GM23338 (cell line): ENCODE measurements at regions not wholly inside any gene's neighbourhood (a gene's known extent, or its start where the extent isn't known, plus 50 kb on each side); places are given as distances from the start of the nearest gene placed in this dataset.
A peak's percentile ranks its signal among the peaks of the same experiment; 100 is the strongest.

Experiments
- ATAC-seq: fragments of 200-7000 bp; cut with Tn5 transposase; 3 replicates; pipeline ENCODE4 v1.9.1; 2020
- DNase-seq: peaks from one replicate; pipeline ENCODE4 v3.0.0-alpha.2; 2015; ENCODE audit warnings: low spot score
- H2AFZ ChIP-seq: fragments of 200-600 bp; sonication (generic); 2 replicates; pipeline ENCODE4 v1.8.0; 2016; ENCODE audit warnings: antibody characterized with exemption, mild to moderate bottlenecking, moderate library complexity
- H3F3A ChIP-seq: fragments of 200-600 bp; sonication (generic); replicated peaks from 2 replicates; pipeline ENCODE4 v1.8.0; 2017; ENCODE audit warnings: antibody characterized with exemption, mixed run types, low read depth
- H3K27ac ChIP-seq: fragments of 200-600 bp; sonication (generic); 2 replicates; pipeline ENCODE4 v1.6.1; 2016; ENCODE audit warnings: low read depth
- H3K27me3 ChIP-seq: fragments of 200-600 bp; sonication (generic); 2 replicates; pipeline ENCODE4 v1.8.0; 2016; ENCODE audit warnings: mild to moderate bottlenecking, mixed run types, moderate library complexity; ENCODE audit not compliant: insufficient read depth
- H3K36me3 ChIP-seq: fragments of 200-600 bp; sonication (generic); 2 replicates; pipeline ENCODE4 v1.8.0; 2016; ENCODE audit warnings: mild to moderate bottlenecking; ENCODE audit not compliant: insufficient read depth
- H3K4me1 ChIP-seq: fragments of 200-600 bp; sonication (generic); 2 replicates; pipeline ENCODE4 v1.8.0; 2016; ENCODE audit warnings: mild to moderate bottlenecking, moderate library complexity; ENCODE audit not compliant: insufficient read depth
- H3K4me2 ChIP-seq: fragments of 200-600 bp; sonication (generic); 2 replicates; pipeline ENCODE4 v1.7.1; 2017; ENCODE audit warnings: mixed run types
- H3K4me3 ChIP-seq: fragments of 200-600 bp; sonication (generic); 2 replicates; pipeline ENCODE4 v1.6.1; 2016; ENCODE audit warnings: mixed run types
- H3K79me2 ChIP-seq: fragments of 200-600 bp; sonication (generic); replicated peaks from 2 replicates; pipeline ENCODE4 v1.8.0; 2017; ENCODE audit warnings: mild to moderate bottlenecking; ENCODE audit not compliant: insufficient read depth
- H3K9me2 ChIP-seq: fragments of 200-600 bp; sonication (generic); 2 replicates; pipeline ENCODE4 v1.8.0; 2017; ENCODE audit not compliant: insufficient read depth
- H4K20me1 ChIP-seq: fragments of 200-600 bp; sonication (generic); replicated peaks from 2 replicates; pipeline ENCODE4 v1.8.0; 2017; ENCODE audit warnings: mild to moderate bottlenecking; ENCODE audit not compliant: insufficient read depth
- H3K27ac Mint-ChIP-seq: 2 replicates; pipeline ENCODE4 v1.8.0; 2020; ENCODE audit warnings: inconsistent platforms, mild to moderate bottlenecking, moderate library complexity, mixed read lengths
- H3K27me3 Mint-ChIP-seq: 3 replicates; pipeline ENCODE4 v1.8.0; 2022; ENCODE audit warnings: low read depth, mild to moderate bottlenecking, moderate library complexity, mixed read lengths, inconsistent platforms; ENCODE audit not compliant: insufficient read depth, poor library complexity
- H3K36me3 Mint-ChIP-seq: 3 replicates; pipeline ENCODE4 v1.8.0; 2021; ENCODE audit warnings: low read depth, mild to moderate bottlenecking, inconsistent platforms, moderate library complexity, mixed read lengths
- H3K4me1 Mint-ChIP-seq: 3 replicates; pipeline ENCODE4 v1.8.0; 2020; ENCODE audit warnings: mild to moderate bottlenecking, inconsistent platforms, mixed read lengths
- H3K4me3 Mint-ChIP-seq: 3 replicates; pipeline ENCODE4 v1.8.0; 2021; ENCODE audit warnings: moderate library complexity, mild to moderate bottlenecking, inconsistent platforms, mixed read lengths
- H3K9me3 Mint-ChIP-seq: 3 replicates; pipeline ENCODE4 v1.8.0; 2020; ENCODE audit warnings: moderate library complexity, mild to moderate bottlenecking, inconsistent platforms, mixed read lengths
- CREB1 ChIP-seq: fragments of 250-450 bp; sonication (Bioruptor Pico); IDR thresholded peaks from 2 replicates; pipeline ENCODE4 v1.5.0; 2020; ENCODE audit warnings: low read depth, mild to moderate bottlenecking, moderate library complexity
- CTCF ChIP-seq, 2 experiments: fragments of 200-600 bp in 1 of 2; sonication (generic) in 1 of 2; conservative IDR thresholded peaks; 2 replicates each; pipeline versions ENCODE4 v1.5.1 to v1.6.1; 2016 to 2017; ENCODE audit warnings: antibody characterized with exemption in 2 of 2, low read depth in 2 of 2, mild to moderate bottlenecking in 2 of 2, moderate library complexity in 1 of 2
- EZH2phosphoT487 ChIP-seq: fragments of 200-600 bp; sonication (generic); IDR thresholded peaks from one replicate; pipeline ENCODE4 v1.8.1; 2018; ENCODE audit warnings: antibody characterized with exemption; ENCODE audit not compliant: unreplicated experiment
- JUNB ChIP-seq: IDR thresholded peaks from one replicate; pipeline ENCODE4 v1.6.1; 2016; ENCODE audit warnings: antibody characterized with exemption; ENCODE audit not compliant: unreplicated experiment
- NANOG ChIP-seq: IDR thresholded peaks from 2 replicates; pipeline ENCODE4 v1.6.1; 2016; ENCODE audit warnings: antibody characterized with exemption, borderline replicate concordance
- STAT1 ChIP-seq: IDR thresholded peaks from one replicate; pipeline ENCODE4 v1.6.1; 2016; ENCODE audit warnings: antibody characterized with exemption; ENCODE audit not compliant: unreplicated experiment
- ZNF114 ChIP-seq: fragments of 250-450 bp; sonication (Bioruptor Pico); IDR thresholded peaks from 2 replicates; pipeline ENCODE4 v1.5.0; 2020; ENCODE audit warnings: mild to moderate bottlenecking, moderate library complexity
- ZNF462 ChIP-seq: fragments of 250-450 bp; sonication (Bioruptor Pico); IDR thresholded peaks from 2 replicates; pipeline ENCODE4 v1.5.0; 2020; ENCODE audit warnings: mild to moderate bottlenecking, moderate library complexity

GRCh38 chr2:2698182-2699120, 367.4 kb upstream of the MYT1L start:
- Mint-ChIP-seq H3K9me3 (no peaks in the 10 kb centered on the region), H3K36me3 (no peaks in the 10 kb centered on the region), H3K4me3 (no peak overlapping the region), H3K4me1 (peaks cover 32% of the 10 kb centered on the region), H3K27ac (0 out of 2 replicates have a peak overlapping the region, but pooled peaks have one; percentile 19), H3K27me3 (peaks cover 10% of the 10 kb centered on the region)
- Histone ChIP-seq H3F3A (no peaks in the 10 kb centered on the region), H3K27ac (no peak overlapping the region), H3K36me3 (no peaks in the 10 kb centered on the region), H4K20me1 (no peaks in the 10 kb centered on the region), H3K4me2 (no peak overlapping the region), H3K4me3 (no peak overlapping the region), H3K79me2 (no peaks in the 10 kb centered on the region), H3K4me1 (peaks cover 4% of the 10 kb centered on the region; the same call in 1 of the 2 replicates), H3K27me3 (no peaks in the 10 kb centered on the region), H3K9me2 (no peaks in the 10 kb centered on the region), H2AFZ (no peak overlapping the region)
- no peak for TF ChIP-seq JUNB
- no peak for TF ChIP-seq ZNF114 (CRISPR knock-in tag)
- no peak for TF ChIP-seq NANOG
- no peak for TF ChIP-seq CREB1 (CRISPR knock-in tag)
- peak; percentile 62 to 64 for TF ChIP-seq CTCF (conservative IDR thresholded peaks at IDR 0.05; ENCODE audit: low read depth in 2 of 2)
- TF ChIP-seq EZH2phosphoT487: no peak
- peak; percentile 22 for ATAC-seq
- peak; percentile 47 for DNase-seq

GRCh38 chr2:2696733-2697455, 365.8 kb upstream of the MYT1L start:
- Histone ChIP-seq H3K4me1 (peaks cover 4% of the 10 kb centered on the region; the same call in 1 of the 2 replicates), H3K9me2 (no peaks in the 10 kb centered on the region), H4K20me1 (no peaks in the 10 kb centered on the region), H3F3A (no peaks in the 10 kb centered on the region), H3K4me2 (no peak overlapping the region), H3K27me3 (no peaks in the 10 kb centered on the region), H3K79me2 (no peaks in the 10 kb centered on the region), H3K36me3 (no peaks in the 10 kb centered on the region), H2AFZ (no peak overlapping the region), H3K4me3 (no peak overlapping the region), H3K27ac (no peak overlapping the region)
- DNase-seq: no peak
- Mint-ChIP-seq H3K4me1 (peaks cover 32% of the 10 kb centered on the region), H3K27ac (no peak overlapping the region), H3K27me3 (peaks cover 15% of the 10 kb centered on the region), H3K36me3 (no peaks in the 10 kb centered on the region), H3K9me3 (no peaks in the 10 kb centered on the region), H3K4me3 (no peak overlapping the region)
- no peak for ATAC-seq
- TF ChIP-seq CTCF (conservative IDR thresholded peaks at IDR 0.05; ENCODE audit: low read depth in 2 of 2): no peak
- no peak for TF ChIP-seq STAT1
- TF ChIP-seq ZNF462 (CRISPR knock-in tag): no peak
